Embryonic facial prominence (tissue), 1 donor: ENCODE measurements at regions not wholly inside any gene's neighbourhood (a gene's known extent, or its start where the extent isn't known, plus 50 kb on each side); places are given as distances from the start of the nearest gene placed in this dataset.
A peak's percentile ranks its signal among the peaks of the same experiment; 100 is the strongest.

ENCODE experiments used
- DNase-seq: peaks from one replicate; pipeline ENCODE4 v3.0.0-alpha.2; 2016; ENCODE audit errors: extremely low spot score

DNA sequence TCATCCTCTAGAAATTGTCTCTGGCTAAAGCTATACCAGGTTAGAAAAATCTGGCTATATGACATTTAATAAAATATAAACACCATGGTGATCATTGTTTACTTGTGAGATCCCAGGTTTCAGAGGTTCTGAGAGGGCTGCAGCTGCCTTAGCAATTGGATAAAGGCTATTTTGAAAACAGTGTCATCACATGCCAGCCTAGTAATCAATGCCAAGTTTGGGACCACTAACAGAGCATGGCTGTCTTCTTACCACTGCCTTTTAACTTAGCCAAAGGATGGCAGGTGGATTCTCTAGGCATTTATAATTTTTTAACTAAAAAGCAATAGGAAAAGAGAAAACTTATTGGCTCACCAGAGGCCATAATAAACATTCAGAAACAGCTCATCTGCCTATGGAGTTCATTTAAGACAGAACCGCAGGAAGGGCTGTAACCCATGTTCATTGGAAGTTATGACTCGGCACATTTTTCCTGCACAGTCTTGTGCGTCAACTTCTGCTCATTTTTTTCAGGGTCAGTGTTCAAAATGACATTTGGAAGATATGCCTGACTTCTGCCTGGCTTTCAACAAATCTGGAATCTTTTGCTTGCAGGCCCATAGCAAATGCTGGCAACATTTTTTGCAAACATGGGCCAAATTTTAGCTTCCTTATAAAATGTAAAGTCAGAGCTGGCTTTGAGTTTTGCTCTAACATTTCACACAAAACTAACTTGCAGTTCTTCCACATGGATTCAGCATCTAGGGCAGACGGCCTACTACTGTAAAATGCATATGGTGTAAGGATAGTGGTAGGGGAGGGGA is 476.0 kb upstream of the TBL1XR1 start:
- no peak for DNase-seq

DNA sequence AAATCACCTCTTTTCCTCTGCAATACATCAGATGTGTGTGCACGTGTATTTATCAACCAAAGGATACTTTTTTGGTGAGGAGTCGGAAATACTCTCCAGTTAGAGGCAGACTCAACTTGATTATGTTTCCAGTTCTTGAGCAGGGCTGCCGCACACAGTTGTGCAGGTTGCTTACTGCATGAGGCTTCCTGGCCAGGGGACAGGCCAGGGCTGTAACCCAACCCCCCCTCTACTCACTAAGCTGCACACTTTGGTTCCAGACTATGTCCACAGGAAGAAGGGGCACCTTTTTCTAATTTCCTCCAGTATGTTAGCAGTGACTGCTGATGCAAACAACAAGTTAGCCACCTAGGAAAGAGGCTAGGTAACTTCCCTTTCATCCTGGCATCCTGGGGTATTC is 476.9 kb upstream of the TBL1XR1 start:
- no peak for DNase-seq

DNA sequence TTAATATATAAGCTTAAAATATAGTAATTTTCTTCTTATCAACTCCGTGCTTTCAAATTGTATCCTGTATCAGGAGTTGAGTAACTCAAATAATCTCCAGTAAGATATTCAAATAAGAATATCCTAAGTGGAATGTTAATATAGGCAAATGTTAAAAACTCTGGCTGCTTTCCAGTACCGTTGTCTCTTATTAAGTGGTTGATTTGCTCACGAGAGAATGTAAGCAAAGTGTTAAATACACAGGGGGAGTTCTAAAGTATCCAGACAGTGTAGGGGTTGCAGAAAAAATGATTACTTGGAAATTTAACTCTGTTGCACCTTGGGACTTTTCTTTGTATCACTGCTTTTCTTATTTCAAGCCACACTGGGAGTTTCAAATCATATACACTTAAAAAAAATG is 478.9 kb upstream of the TBL1XR1 start:
- no peak for DNase-seq

DNA sequence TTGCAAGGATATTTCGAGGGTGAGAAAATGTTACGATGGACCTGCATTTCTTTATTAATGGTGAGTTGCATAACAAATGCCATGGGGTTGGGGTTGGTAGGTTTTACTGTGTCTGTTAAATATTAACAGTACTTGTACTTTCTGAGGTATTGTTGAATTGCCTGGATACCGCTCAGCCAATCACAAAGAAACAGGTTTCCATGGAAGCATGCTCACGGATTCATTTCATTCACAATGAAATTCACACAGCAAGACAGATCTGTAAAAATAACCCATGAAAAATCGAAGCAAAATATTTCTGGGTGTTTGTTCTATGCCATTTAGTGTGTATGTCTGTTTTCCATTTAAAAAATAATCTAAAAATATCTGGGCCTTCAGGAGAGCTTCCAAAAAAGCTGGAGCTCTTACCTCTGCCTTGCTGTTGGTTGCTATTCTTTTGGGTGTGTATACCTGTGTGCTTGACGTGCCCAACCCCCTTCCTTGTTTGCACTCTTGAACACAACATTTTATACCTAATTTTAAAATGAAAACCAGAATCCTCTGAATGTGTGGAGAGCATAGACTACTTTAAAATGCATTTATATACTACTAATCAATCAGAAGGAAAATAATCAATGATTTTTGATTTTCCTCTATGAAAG is 479.8 kb upstream of the TBL1XR1 start:
- DNase-seq, result peak; percentile 56

DNA sequence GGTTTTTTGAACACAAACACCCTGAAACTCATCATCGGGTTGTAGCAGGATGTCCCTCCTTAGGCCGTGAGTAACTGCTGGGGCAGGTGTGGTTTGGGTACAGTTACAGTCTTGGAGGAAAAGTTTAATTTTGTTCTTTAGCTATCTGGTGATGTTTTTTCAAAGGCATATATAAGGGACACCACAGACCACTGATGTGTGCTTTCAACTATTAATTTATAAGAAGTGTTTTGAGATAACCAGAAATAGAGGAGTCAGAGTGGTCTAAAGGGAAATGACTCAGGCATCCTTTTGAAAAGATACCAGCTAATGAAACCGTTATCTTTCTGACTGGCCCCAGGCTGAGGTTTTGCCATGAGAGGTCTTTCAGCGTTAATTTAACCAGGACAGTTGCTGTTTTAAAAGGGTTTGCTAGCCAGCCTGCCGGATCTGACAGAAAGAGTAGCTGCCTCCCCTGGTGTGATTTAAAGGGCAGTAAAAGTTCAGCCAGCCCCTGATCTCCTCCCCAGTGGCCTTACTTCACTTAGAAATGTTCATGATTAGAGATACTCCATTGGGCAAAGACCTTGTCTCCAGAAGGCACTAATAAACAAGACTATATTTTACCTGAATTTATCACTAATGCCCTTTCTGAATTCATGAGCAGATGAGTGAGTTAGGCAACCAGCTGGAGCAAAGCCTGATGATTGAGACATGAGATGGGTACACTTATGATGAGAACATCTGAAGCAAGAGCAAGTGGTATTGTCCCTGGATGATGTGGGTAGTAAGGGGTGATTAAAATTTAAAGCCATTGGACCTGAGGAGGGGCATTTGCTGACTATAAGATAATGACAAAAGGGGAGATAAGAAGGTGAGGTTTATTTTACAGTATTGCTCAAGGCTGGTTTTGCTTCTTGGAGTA is 482.5 kb upstream of the TBL1XR1 start:
- DNase-seq, result no peak

DNA sequence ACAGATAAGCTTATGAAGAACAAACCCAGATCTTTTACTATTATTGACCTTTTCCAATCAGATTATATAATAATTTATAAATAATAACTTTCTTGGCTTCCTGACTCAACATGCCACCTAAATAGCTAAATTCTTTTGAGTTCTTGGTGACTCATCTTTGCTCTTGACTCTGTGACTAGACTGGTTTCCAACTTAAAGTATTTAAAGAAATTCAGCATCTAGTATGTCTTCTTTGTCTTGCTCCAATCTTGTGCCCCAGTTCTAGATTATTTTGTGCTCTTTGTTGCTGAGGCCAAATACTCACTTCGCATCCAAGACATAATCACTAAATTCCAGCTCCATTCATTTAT is 483.2 kb upstream of the TBL1XR1 start:
- no peak for DNase-seq

DNA sequence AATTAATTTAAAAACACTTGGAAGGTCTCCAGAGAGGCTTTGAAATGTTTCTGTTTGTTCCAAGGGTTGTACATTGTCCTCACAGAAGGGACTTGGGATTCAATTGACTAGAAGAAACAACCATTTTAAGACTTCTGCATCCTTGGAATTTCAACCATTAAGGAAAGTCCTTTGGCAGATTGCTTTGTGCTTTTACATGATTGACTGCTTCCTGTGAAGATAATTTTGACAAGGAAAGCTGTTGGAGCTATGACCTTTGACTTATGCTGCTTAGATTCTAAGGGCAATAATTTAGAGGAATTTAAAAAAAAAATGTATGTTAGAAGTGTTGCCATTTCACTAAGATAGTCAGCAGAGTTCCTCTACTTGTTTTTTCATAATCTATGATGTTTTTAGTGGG is 483.9 kb upstream of the TBL1XR1 start:
- DNase-seq, result no peak

DNA sequence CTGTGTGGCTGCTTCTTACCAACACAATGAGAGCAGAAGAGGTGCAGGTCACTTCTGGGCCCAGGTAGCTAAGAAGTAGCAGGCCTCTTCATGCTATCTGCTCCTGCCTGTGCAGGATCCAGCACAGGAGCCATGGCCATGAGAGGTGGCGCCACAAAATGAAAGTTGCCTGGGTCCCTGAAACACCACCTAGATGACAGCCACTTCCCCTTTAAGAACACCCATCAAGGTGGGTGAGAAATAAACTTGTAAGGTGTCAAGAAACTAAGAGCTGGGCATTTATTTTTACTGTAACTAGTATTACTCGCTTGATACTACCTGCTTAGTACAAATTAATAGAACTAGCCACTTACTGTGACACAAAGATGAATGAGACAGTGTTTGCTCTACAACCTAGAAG is 484.6 kb upstream of the TBL1XR1 start:
- DNase-seq, result peak; percentile 3

DNA sequence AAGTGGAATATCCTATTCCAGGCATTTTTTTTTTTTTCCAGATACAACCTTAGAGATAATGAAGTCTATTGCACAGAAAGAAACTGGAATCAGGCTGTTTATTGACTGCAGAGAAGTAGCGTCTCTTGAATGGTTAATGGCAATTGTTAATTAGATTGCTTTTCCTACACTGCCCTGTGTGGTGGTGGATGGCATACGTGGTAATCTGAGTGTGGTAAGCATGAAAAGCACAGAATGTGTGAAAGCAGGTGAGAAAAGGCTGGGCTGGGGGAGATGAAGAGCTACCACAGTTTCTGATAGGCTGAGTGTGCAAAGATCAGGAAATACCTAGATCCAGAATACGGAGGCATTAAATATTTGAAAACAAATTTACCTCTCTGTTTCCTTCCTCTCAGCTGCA is 486.3 kb upstream of the TBL1XR1 start:
- DNase-seq, result peak; percentile 2

DNA sequence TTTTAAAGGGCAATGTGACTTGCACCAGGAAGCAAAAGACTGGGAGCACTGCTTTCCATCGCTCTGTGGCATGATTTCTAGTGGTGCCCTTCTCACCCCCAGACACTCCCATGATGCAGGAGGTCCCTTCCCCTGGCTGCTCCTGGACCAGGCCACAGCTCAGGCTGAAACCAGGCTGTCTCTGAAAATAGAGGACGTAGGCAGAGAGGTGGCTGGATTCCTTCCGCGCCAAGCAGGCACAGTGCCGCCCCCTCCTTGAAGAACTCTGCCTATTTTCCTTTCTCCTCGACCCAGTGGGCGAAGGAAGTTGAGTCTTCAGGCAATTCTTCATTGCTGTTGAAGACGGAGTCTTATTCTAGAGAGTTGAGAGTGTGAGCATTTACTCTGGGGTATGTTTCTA is 489.4 kb upstream of the TBL1XR1 start:
- no peak for DNase-seq

DNA sequence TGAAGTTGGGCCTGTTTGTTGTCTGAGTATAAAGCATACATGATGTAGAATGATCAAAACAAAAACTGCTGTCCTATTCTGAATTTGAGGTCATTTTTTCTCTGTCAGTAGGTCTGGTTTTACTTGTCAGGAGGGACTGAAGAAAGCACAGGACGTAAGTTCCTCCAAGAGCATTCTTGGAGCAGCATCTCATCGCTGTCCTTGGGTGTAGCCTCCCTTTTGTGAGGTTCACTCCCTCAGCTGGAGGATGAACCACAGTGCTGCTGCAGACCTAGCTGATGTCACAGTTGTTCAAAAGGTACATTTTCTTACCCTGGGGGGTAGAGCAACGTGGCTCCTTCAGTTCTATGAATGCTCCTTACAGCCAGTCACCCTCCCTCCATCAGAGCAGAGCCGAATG is 490.0 kb upstream of the TBL1XR1 start:
- DNase-seq, result peak; percentile 5

DNA sequence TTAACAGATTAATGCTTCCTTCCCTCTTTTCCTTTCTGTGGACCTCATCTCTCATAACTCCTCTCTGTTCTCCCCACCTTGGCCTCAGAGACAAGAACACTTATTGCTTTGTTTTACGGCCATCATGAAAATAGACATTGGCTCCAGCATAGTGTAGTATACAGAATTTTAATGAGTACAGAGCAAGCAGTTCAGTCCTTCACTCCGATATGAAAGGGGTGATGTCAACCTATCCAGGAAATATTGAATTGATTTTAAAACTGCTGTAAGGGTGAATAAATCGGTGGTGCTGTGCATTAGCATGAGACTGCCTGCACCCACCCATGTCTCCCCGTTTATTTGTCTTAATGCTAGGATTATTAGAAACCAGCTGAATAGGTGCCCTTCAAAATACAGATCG is 490.9 kb upstream of the TBL1XR1 start:
- DNase-seq, result peak; percentile 4

DNA sequence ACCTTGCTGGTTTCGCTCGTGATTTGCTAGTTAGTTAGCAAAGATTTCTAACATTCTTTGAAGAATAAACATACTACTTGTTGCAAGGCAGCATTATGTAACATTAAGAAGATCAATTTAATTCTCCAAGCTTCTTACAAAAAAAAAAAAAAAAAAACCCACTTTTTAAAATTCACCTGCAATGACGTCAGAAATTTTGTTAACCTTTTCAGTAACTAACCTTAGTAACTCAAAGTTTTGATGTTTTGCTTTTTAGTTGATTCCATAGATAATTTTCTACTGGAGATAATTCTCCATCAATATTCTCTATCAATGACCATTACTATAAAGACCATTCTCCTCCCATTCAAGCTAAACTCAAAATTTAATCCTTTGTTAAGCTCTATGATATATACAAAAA is 491.8 kb upstream of the TBL1XR1 start:
- no peak for DNase-seq

DNA sequence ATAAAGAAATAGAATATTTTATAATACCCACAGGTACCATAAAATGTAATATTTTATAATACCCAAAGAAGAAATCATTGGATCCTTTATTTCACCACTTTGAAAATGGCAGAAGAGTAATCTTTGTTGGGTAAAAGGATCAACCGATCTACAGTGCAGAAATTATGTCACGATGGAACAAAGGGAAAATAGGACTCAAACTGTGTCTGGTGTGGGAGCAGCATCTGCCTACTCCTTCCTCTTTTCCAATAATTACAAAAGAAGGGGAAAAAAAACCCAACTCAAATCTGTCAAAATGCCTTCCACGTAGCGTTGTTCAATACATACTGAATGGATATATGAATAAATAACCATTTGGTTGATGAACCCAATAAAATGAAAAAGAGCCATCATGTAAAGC is 492.6 kb upstream of the TBL1XR1 start:
- no peak for DNase-seq

DNA sequence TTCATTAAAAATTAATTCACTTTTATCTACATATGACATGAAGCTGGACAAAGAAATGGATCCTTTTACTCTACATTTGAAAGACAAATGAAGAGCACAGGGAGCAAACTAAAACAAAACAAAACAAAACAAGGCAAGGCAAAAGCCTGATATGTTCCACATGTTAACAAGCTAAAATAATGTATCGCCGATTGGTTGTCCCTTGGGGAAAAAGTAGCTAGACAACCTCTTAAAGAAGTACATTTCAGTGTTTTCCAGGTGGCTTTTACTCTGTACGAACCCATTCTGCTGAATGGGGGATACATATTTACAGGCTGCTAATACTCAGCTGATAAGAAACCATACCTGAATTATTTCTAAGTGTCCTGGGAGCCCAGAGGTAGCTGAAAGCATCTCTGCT is 493.0 kb upstream of the TBL1XR1 start:
- DNase-seq, result peak; percentile 6

DNA sequence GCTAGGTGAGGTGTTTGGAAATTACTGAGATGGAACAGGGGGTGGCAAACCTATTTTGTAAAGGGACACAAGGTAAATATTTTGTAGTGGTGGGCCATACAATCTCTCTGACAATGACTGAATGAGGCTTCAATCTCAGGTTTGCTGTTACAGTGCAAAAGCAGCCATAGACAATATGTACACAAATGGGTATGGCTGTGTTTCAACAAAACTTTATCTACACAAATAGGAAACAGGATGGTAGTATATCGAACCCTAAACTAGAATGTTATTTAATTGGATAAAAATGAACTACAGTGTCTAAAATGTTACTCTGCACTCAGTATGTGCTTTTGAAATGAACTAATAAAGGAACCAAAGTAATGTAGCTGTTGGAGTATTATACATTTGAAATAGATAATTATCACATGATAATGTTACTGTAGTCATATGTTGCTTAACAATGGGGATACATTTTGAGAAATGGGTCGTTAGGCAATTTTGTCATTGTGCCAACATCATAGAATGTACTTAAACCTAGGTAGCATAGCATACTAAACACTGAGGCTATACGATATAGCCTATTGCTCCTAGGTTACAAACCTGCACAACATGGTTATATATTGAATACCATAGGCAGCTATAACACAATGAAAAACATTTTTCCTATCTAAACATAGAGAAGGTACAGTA is 495.2 kb upstream of the TBL1XR1 start:
- no peak for DNase-seq

DNA sequence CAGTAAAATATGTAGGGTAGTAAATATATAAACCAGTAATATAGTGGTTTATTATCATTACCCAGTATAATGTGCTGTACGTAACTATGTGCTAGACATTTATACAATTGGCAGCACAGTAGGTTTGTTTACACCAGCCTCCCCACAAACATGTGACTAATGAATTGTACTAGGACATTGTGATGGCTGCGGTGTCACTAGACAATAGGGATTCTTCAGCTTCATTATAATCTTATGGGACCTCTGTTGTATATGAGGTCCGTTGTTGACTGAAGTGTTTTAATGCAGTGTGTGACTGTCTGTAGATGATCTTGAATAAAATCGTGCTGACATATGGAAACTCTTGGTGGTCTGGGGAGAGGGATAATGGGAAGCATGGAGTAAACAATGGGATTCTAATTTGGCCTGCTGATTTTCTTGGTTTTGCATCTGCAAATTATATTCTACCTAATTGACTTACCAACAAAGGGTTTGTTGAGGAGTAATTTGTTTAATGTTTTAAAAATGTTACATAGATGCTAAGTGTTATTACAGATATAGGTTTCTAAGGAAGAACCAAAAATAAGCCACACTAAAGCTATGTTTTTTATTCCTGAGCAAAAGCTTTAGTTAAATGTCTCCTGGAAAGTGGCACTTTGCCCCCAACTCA is 496.5 kb upstream of the TBL1XR1 start:
- DNase-seq, result no peak

DNA sequence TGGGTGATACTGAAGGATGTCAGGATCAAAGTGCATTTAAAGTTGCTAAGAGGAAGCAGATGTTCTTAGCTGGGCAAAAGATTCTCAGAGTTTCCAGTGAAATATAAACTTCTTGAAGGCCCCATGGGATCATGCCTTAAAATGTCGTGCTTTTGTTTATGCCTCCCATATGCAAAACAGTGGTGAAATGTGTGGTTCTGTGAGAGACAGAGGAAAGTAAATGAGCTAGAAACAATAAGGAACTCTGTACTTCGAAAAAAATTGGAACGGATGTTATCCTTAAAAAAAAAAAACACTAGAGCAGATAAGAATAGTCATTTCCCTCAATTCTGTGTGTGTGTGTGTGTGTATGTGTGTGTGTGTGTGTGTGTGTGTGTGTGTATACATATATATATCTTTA is 497.0 kb upstream of the TBL1XR1 start:
- DNase-seq, result peak; percentile 52

DNA sequence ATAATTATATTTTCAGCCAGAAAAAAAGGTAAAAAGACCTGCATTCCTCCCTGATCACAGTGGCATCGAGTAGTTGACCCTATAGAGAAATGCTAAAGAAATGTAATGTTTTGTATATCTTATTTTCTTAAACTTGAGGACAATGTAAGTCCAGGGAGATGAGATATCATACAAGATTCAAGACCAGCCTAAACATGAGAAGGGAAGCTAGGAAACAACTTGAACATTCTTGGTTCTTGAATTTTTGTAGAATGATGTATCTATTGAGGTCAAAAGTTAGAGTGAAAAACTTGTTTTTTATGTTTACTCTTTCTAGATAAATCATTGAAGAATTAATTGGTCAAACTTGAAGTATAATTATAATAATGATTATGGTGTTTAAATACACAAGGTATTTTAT is 497.7 kb upstream of the TBL1XR1 start:
- no peak for DNase-seq

DNA sequence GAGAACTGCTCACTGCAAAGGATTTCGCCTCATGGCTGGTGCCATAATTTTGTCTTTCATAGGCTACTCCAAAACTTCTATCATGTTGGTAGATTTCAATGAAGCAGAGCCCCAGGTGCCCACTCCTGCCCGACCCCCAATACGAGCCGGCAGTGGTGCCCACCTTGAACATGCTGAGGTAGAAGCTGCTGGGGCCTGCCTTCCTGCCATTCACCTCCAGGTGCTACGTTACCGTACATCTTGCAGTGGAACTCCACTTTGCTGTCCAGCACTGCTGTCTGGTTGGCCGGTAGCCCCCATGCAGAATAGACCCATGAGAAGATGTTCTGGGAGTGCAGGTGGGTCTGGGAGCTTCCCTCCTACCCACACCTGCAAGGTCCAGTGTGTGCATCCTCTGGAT is 502.8 kb upstream of the TBL1XR1 start:
- no peak for DNase-seq

DNA sequence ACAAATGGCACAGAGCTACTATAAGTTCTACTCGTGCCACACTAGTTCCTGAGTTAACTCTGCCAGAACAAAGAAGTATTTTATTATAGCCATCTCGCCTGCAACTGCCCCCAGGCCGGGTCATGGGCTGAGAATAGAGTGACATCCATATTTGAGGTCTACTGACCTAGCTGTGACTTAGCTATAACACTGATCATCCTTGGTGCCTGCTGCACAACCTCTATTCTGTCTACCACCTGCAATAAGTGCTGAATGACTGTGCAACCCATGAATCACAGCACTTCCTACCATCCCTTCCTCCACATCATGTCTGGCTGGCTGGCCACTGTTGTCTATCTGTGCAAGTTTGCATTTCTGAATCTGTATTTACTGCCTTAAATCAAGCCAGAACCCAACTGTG is 506.5 kb upstream of the TBL1XR1 start:
- no peak for DNase-seq
